ENCODE measurements at regions not wholly inside any gene's neighbourhood (a gene's known extent, or its start where the extent isn't known, plus 50 kb on each side); places are given as distances from the start of the nearest gene placed in this dataset.

DNA sequence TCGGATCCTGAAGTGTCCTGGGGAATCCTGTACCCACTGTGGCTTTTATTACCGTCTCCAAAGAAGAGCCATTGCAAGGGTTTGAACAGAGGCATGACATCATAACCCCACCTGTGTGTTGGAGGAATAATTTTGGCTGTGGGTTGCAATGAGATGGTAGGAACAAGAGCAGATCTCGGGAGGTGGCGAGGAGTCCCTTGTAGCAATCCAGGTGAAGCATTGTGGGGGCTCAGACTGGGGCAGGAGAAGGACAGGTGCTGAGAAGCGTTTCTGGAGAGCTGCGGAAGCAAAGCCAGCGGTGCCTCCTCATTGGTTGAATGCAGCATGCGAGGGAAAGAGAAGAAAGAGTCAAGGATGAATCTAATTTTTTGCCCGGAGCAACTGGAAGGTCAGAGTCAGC, 382.4 kb downstream of the EFNB2 start:
- intact Hi-C loops (cut with DNase I): no loop called here
- no peak for DNase-seq (ENCODE audit: low spot score)

DNA sequence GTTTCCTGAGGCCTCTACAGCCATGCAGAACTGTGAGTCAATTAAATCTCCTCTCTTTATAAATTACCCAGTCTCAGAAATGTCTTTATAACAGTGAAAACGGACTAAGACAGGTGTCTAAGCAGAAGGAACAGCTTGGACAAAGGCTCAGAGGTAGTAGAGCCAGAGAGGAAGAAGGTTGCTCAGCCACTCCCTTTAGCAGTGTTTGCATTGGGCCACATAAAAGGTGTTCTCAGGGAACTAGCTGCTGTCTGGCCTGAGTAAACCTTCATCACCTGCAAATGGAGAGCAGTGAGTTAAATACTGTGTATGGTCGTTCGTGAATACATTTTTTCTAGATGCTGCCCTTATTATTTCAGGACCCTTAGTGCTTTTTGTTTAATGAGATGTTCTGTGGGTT, 383.4 kb downstream of the EFNB2 start:
- intact Hi-C loops (cut with DNase I): no loop called here
- DNase-seq (ENCODE audit: low spot score): no peak

DNA sequence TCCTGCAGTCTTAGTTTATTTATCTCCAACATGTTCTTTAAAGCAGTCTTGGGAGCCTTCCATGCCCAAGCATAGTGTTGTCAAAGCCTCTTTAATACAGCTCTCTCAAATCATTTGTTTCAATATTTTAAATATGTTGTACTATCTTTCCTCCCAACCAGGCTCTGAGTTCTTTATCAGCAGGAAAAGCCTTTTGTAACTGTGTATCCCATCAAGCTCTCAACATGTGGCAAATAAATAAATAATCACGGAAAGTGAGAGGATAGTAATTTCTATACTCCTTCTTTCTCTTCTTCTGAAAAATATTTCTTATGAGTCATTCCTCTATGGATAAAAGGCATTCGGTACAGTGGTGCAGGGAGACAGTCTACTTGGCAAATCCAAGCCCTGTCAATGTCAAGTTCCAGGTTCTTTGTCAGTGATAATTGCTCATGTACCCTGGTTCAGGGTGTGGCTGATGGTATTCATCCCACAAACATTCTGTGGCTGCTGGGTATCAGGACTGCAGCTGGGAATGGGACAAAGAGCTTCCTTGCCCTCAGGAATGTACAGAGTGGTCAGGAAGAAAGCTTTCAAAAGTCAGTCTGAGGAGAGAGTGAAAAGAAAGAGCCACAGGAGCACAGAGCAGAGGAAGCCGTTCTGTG, 384.3 kb downstream of the EFNB2 start:
- DNase-seq (ENCODE audit: low spot score): no peak
- intact Hi-C loops (cut with DNase I): no loop called here

DNA sequence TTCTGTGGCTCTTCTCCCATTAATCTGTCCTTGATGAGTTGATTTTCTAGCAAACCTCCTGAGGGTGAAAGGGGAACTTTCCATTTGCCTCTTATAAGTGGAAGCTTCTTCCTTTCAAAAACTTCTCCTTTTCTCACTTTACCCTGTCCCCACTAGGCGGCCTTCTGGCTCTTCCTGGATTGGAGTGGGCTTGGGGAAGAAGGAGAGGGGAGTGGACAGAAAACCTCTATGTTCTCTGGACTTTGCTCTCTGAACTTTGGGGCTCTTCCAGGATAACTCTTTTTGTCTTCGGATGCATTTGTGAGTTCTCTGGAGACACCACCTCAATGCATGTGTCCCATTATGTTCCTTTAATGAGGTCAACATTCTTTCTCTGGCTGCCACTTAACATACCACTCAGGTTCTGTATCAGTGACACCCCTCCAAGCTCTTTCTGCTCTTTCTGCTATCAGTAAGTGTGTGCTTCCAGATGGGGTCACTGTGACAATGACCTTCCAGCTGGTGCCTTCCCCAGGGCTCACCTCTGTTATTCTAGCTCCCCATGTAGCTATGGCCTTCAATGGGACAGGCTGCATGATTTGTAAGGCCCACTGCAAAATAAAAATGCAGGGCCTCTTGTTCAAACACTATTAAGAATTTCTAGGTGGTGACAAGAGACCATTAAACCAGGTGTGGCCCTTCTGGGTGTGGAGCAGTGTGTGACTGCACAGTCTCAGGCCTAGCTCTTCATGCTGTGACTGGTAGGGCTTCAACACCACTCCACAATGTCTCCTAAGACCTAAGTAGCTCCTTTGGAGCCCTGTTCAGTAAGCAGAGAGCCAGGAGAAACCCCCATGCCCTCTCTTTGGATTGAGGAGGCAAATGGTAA, 389.2 kb downstream of the EFNB2 start:
- no peak for DNase-seq (ENCODE audit: low spot score)
- intact Hi-C loops (cut with DNase I): no loop called here

DNA sequence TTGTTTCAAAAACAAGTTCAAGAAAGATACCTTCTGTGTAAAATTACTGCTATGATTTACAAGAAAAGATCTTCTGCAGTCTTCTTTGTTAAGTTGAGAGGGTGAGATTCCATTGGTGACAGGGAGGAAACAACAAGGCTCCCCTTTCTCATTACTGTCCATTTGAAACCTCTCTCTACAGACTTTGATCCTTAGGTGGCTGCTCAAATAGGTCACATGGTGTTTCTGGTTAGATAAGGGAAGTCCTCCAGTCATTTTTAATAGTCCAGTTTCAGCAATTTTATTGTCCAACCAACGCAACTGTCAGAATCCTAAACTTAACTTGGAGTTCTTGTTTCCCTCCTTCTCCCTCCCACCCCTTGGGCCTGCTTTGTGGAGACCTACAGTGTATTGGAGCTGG, 390.4 kb downstream of the EFNB2 start:
- intact Hi-C loops (cut with DNase I): no loop called here
- DNase-seq (ENCODE audit: low spot score): no peak

DNA sequence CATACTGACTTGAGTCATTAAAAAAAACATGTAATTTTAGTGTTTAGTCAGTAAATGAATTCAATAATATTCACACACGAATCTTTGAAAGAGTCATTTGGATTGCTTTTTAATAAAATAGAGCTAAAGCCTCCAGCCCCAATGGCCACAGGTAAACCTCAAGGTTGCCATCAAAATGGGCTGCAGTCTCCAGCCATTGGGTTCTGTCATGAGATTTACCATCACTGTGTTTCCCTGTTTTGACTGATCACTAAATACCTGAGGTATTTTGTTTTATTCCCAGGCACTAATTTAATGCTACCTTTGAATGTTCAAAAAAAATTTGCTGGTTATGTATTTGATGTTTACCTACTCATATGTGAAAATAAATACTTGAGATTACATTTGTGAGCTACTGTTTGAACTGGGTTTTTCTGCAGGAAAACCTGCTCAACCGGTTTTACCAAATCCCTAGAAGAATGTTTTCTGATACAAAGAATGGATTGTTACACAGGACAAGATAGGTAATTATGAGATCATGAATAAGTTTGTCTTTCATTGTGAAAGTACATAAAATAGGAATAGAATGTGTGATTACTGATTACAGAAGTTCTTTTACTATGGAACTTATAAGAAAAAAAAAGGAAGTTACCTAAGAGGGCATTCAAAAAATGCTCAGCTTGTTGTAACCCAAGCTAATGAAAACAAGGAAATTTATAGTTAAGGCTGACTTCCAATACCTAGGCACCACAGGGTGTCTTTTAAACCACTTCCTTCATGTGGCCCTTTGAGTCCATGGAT, 391.3 kb downstream of the EFNB2 start:
- no peak for DNase-seq (ENCODE audit: low spot score)
- intact Hi-C loops (cut with DNase I): no loop called here

DNA sequence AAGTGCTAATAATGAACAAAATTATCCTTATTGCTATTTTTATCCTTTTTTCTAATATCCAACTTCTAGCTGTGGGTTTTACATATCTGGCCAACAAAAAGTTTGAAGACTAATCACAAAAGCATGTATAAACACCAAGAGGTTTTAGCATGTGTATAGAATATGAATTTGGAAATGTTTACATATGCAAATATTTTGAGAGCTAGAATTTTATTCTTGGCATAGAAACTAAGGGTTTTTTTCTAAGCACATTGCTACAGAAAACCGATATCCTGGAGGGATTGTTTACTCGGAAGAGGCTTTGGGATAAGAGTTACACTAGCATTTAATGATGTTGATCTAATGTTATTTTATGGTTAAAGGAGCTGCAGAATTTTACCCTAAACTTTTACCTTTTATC, 392.1 kb downstream of the EFNB2 start:
- intact Hi-C loops (cut with DNase I): no loop called here
- DNase-seq (ENCODE audit: low spot score): no peak

DNA sequence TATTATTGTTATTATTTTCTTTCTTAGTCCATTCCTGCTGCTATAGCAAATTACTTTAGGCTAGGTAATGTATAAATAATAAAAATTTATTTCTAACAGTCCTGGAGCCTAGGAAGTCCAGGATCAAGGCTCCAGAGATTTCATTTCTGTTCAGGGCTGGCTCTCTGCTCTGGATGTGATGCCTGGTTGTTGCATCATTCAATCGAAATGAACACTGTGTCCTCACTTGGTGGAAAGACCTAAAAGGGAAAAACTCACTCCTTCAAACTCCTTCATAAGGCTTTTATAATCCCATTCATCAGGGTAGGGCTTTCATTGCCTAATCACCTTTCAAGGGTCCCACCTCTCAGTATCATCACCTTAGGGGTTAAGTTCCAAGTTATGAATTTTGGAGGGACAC, 395.0 kb downstream of the EFNB2 start:
- DNase-seq (ENCODE audit: low spot score): no peak
- intact Hi-C loops (cut with DNase I): no loop called here

DNA sequence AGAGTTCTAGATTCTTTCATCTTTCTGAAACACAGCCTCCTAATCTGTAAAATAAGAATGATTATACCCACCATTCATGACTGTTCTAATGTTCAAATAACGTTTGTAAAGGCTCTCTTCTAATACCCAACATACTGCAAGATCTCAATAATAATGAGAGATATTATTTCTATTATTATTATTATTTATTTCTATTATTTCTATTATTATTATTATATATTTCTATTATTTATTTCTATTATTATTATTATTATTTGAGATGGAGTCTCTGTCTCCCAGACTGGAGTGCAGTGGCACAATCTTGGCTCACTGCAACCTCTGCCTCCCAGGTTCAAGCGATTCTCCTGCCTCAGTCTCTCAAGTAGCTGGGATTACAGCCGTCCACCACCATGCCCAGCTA, 395.5 kb downstream of the EFNB2 start:
- intact Hi-C loops (cut with DNase I): no loop called here
- no peak for DNase-seq (ENCODE audit: low spot score)

DNA sequence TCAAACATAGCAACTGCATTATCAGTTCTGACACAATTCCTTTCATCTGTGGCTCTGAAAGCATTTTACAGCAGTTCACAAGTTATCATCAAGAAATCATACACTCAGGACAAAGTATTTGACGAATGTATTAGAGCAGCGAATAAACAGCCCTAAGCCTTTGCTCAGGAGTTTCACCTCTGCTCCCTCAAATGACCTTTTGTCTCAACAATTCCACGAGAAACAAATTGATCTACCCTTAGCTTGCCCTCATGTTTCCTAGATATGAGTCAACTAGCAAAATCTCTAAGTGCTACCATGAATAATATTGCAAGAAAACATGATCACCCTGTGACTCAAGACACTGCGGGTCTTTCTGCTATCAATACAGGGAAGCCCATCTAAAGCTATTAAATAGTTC, 396.1 kb downstream of the EFNB2 start:
- no peak for DNase-seq (ENCODE audit: low spot score)
- intact Hi-C loops (cut with DNase I): no loop called here

DNA sequence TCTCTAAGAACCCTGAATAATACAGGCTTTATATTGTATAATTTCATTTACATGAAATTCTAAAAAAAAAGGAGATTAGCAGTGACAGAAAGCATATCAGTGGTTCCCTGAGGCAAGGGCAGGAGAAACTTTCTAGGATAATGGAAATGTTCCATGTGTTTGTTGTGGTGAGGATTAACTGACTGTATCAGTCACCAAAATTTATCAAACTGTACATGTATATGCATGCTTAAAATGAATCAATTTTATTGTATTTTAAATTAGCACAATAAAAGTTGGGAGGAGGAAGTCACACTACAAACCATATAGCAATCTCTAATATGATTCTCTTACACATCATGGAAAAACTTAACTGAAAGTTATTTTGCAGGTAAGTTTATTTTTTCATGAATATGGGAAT, 396.8 kb downstream of the EFNB2 start:
- intact Hi-C loops (cut with DNase I): no loop called here

DNA sequence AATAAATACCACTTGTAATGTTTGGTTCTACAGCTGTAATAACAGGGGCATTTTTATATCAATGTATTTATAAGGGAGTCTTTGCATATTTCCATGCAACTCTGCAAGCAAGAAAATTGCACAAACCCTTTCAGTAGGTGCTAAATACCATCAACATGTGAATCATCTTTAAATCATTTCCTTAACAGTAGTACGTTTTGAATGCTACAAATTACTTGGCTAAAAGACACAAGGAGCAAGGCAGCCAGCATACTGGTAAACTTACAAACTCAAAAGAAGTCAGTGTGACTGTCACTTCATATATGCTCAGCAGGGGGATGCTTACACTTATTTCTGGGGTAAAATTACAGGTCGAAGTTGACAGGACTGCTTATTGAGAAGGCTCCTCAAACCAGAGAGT, 402.4 kb downstream of the EFNB2 start:
- no peak for DNase-seq (ENCODE audit: low spot score)
- intact Hi-C loops (cut with DNase I): no loop called here

More for the DNA sequence above, 396.8 kb downstream of the EFNB2 start:
- DNase-seq (ENCODE audit: low spot score): no peak

DNA sequence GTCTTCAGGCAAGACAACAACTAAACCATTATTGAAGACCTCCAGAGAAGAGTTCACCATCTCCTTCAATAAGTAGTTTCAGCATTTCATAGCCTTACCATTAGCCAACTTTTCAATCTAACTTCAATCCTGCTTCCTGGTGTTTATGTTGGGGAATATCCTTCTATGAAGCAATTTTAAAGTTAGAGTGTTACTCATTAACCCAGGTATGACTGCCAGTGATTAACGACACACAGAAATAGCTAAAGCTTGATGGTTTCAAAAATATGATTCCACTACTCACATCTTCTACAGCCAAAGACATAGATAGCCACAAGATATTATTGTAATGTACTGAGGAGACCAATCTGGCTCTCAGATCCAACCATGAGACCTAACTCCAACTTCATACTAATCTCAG, 403.2 kb downstream of the EFNB2 start:
- DNase-seq (ENCODE audit: low spot score): no peak
- intact Hi-C loops (cut with DNase I): no loop called here

DNA sequence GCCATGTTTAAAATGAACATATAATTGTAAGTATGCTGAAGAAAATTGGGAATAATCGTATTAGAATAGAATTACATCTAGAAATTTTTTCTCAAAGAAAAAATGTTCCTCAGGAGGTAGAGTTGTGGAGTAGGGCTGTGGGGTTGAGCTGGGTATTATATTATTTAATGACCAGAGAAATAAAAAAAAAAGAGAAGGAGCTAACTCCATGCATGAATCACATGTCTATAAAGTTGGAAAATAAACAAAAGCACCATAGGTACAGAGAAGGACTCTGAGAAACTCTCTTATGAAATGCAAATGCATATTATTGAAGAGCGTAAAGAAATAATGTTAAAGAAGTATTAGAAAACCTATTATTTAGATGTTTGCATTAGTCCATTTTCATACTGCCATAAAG, 405.5 kb downstream of the EFNB2 start:
- intact Hi-C loops (cut with DNase I): no loop called here
- no peak for DNase-seq (ENCODE audit: low spot score)

DNA sequence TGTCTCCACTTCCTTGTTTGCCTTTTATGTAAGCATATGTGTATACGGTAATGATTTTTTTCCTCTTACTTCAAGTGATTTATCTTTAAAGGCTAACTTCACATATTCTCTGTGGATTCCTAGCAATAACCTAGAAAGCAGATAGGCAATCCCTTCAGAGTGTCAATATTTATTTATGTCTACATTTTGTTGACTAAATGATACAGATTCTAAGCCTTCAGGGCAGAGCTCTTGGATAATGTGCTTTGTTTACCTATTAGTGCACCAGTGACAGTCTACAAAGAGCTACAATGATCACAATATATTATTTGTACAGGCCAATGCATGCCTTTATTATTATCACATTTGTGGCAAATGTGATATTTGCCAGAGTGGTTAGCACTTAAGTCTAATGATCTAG, 406.2 kb downstream of the EFNB2 start:
- intact Hi-C loops (cut with DNase I): no loop called here
- no peak for DNase-seq (ENCODE audit: low spot score)

DNA sequence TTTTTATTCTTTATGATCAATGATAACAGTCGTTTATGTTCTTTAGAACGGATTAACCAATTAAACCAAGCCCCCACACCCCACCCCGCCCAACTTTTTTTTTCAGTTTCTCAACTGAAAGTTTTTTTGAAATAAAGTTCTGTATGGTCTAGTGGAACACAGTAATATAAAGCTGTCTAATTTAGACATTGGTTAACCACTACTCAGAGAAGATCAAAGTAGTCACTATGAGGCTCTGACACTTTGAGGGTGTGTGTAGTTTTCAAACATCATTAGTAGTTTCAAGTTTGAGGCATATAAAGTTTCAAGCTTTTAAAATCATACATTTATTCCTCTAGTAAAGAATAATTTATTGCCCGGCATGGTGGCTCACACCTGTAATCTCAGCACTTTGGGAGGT, 413.2 kb downstream of the EFNB2 start:
- no peak for DNase-seq (ENCODE audit: low spot score)
- intact Hi-C loops (cut with DNase I): no loop called here

DNA sequence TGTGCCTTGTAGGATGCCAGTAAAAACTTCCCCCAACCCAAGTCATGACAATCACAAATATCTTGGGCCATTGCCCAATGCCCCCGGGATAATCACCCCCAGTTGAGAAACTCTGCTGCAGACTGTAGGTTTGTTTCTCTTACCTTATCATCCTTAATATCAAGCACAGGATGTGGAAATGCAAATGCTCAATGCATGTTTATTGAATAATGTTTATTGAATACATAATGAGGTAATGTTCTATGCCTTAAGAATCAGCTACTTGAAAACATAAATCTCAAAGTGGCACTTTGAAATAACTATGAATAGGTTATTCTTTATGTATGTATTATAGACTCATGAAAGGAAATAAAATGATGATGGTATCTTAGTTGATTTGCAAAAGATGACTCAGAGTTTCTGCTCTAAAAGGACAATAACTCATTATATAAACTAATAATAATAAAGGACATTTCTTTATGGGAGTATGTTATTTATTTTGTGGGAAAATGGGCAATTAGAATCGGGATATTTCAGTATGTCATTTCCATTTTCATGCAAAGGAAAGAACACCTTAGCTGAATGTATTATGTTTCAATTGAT, 414.2 kb downstream of the EFNB2 start:
- intact Hi-C loops (cut with DNase I): no loop called here
- DNase-seq (ENCODE audit: low spot score): no peak

DNA sequence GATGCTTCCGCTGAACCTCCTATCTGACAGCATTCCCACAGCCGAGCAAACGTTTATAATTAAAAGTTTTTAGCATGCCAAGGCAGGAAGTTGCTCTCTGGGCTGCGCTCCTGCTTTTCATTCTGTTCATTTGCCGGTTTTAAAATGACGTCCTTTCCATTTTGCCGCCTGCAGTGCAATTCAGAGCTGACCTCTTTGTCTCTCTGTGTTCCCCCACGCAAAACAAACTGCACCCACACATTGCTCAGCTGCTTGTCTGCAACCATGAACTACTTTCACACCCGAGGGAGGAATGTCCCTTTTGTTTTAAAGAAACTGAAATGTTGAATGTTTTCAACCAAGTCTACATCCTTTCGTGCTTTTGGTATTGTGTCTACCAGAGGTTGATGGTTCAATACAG, 416.5 kb downstream of the EFNB2 start:
- intact Hi-C loops (cut with DNase I): no loop called here
- DNase-seq (ENCODE audit: low spot score): no peak

DNA sequence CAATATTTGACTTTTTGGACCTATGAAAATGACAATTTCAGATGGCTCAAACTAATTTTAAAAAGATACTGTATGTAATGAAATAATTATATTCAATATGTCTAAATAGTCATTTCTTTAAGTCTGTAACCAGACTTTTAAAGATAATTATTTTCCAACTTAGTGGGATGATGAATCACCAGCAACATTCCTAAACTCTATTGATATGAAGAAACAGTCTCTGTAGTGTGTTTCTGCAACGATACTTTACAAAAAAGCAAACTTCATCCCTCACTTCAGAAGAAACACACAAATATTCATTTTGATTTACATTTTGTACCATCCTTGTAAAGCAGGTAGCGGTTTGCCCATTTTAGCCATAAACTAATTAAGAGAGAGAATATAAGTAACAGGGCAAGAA, 417.4 kb downstream of the EFNB2 start:
- intact Hi-C loops (cut with DNase I): no loop called here
- DNase-seq (ENCODE audit: low spot score): no peak

DNA sequence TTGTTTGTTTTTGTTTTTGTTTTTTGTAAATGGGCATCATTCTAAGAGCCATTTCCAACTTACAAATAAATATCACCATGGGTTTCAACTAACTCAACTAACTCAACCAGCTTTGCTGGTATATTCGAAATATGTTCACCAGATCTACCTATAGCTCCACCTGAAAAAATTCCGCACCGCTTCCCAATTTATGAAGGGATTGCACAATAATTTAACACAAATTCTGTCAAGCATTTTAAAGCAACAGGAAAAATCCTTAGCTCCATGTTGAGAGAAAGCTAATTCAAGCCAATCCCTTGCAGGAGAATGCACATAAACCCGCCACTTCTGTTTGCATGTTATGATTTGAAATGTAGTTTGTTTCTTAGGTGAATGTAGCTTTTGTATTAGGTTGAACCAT, 417.8 kb downstream of the EFNB2 start:
- DNase-seq (ENCODE audit: low spot score): no peak
- intact Hi-C loops (cut with DNase I): no loop called here

Data from cardiac septum (tissue), 1 donor.